ENCODE measurements at regions not wholly inside any gene's neighbourhood (a gene's known extent, or its start where the extent isn't known, plus 50 kb on each side); places are given as distances from the start of the nearest gene placed in this dataset.

- intact Hi-C loops (cut with DNase I): no loop called here
- DNase-seq (no peak), FAIRE-seq (no peak)
- no peak overlapping the region for H3K9ac ChIP-seq (ENCODE audit: low read length in 3 of 3)
- H3K27me3 ChIP-seq (ENCODE audit: control insufficient read depth, insufficient read depth, low read length): no peaks in the 10 kb centered on the region
- no peaks in the 10 kb centered on the region for H3K36me3 ChIP-seq (ENCODE audit: control insufficient read depth in 2 of 3, insufficient read depth in 3 of 3, low read length in 3 of 3)
- H3K27ac ChIP-seq (ENCODE audit: low read depth in 2 of 2, low read length in 2 of 2): no peak overlapping the region
- no peaks in the 10 kb centered on the region for H3K9me3 ChIP-seq (ENCODE audit: control insufficient read depth in 2 of 3, insufficient read depth in 1 of 3, low read length in 3 of 3)
- H3K4me1 ChIP-seq (ENCODE audit: control insufficient read depth in 2 of 3, insufficient read depth in 2 of 3, low read depth in 1 of 3, low read length in 3 of 3): peaks cover 0 to 11% (median 3%) of the 10 kb centered on the region in 3 donors
- TF ChIP-seq, protein P1, sequence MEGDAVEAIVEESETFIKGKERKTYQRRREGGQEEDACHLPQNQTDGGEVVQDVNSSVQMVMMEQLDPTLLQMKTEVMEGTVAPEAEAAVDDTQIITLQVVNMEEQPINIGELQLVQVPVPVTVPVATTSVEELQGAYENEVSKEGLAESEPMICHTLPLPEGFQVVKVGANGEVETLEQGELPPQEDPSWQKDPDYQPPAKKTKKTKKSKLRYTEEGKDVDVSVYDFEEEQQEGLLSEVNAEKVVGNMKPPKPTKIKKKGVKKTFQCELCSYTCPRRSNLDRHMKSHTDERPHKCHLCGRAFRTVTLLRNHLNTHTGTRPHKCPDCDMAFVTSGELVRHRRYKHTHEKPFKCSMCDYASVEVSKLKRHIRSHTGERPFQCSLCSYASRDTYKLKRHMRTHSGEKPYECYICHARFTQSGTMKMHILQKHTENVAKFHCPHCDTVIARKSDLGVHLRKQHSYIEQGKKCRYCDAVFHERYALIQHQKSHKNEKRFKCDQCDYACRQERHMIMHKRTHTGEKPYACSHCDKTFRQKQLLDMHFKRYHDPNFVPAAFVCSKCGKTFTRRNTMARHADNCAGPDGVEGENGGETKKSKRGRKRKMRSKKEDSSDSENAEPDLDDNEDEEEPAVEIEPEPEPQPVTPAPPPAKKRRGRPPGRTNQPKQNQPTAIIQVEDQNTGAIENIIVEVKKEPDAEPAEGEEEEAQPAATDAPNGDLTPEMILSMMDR (IDR thresholded peaks at IDR 0.05; ENCODE audit: borderline replicate concordance, extremely low read depth, insufficient read depth): no peak
- H3K4me3 ChIP-seq (ENCODE audit: low read length in 3 of 3): no peak overlapping the region
Measured at GRCh38 chr13:40503011-40503410, 163.4 kb downstream of the FOXO1 start.

GRCh38 chr13:40503966-40504591, 162.4 kb downstream of the FOXO1 start:
- FAIRE-seq (no peak), DNase-seq (peak in 1 of 5 donors; percentile 22)
- Histone ChIP-seq H3K9ac (ENCODE audit: low read length in 3 of 3) (no peak overlapping the region), H3K4me1 (ENCODE audit: control insufficient read depth in 2 of 3, insufficient read depth in 2 of 3, low read depth in 1 of 3, low read length in 3 of 3) (peaks cover 0 to 11% (median 3%) of the 10 kb centered on the region in 3 donors), H3K4me3 (ENCODE audit: low read length in 3 of 3) (no peak overlapping the region), H3K27me3 (ENCODE audit: control insufficient read depth, insufficient read depth, low read length) (no peaks in the 10 kb centered on the region), H3K9me3 (ENCODE audit: control insufficient read depth in 2 of 3, insufficient read depth in 1 of 3, low read length in 3 of 3) (no peaks in the 10 kb centered on the region), H3K36me3 (ENCODE audit: control insufficient read depth in 2 of 3, insufficient read depth in 3 of 3, low read length in 3 of 3) (no peaks in the 10 kb centered on the region), H3K27ac (ENCODE audit: low read depth in 2 of 2, low read length in 2 of 2) (peak overlapping the region in 1 of 2 donors; percentile 45)
- TF ChIP-seq, protein P1 (IDR thresholded peaks at IDR 0.05; ENCODE audit: borderline replicate concordance, extremely low read depth, insufficient read depth): no peak
- intact Hi-C loops (cut with DNase I): no loop called here

DNA sequence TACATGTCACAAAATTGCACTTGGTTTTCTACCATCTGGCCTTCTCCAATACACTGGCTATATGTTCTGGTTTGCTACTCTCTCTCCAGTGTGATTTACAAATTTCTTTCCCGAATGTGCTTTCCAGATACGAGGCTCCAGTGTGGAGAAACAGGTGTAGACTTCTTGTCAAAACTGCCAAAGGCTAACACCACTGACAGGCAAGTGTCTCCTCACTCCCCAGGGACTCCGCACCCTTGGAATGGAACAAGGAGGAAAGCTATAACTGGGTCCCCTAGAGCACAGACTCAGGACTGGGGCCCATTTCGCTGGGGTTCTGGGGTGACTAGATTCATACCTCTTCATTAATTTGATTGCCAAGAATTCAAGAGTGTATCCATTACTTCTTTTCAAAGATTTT, 161.8 kb downstream of the FOXO1 start:
- H3K27me3 ChIP-seq (ENCODE audit: control insufficient read depth, insufficient read depth, low read length): no peaks in the 10 kb centered on the region
- intact Hi-C loops (cut with DNase I): no loop called here
- no peak overlapping the region for H3K4me3 ChIP-seq (ENCODE audit: low read length in 3 of 3)
- H3K36me3 ChIP-seq (ENCODE audit: control insufficient read depth in 2 of 3, insufficient read depth in 3 of 3, low read length in 3 of 3): no peaks in the 10 kb centered on the region
- FAIRE-seq: no peak
- peaks cover 0 to 11% (median 3%) of the 10 kb centered on the region in 3 donors for H3K4me1 ChIP-seq (ENCODE audit: control insufficient read depth in 2 of 3, insufficient read depth in 2 of 3, low read depth in 1 of 3, low read length in 3 of 3)
- H3K9ac ChIP-seq (ENCODE audit: low read length in 3 of 3): no peak overlapping the region
- no peak for DNase-seq
- TF ChIP-seq, protein P1 (IDR thresholded peaks at IDR 0.05; ENCODE audit: borderline replicate concordance, extremely low read depth, insufficient read depth): no peak
- H3K9me3 ChIP-seq (ENCODE audit: control insufficient read depth in 2 of 3, insufficient read depth in 1 of 3, low read length in 3 of 3): no peaks in the 10 kb centered on the region
- peak overlapping the region in 1 of 2 donors; percentile 45 for H3K27ac ChIP-seq (ENCODE audit: low read depth in 2 of 2, low read length in 2 of 2)

DNA sequence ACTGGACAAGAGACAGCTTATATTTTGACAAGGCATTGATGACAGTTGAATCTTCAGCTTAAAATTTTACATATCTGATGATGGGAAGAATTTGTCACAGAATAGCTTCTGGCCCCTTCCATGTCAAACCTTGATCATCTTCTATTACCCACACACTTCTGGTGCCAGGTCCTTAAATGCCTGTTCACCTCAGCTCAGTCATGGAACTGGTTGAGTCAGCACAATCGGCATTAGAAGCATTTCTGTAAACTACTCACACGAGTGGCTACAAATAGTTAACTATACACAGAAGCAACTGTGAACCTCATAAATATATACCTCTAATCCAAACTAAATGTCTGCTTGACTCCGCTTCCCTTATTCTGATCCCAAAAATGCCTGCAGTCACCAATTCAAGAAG, 161.2 kb downstream of the FOXO1 start:
- FAIRE-seq (no peak), DNase-seq (no peak)
- H3K4me3 ChIP-seq (ENCODE audit: low read length in 3 of 3): no peak overlapping the region
- no peak overlapping the region for H3K9ac ChIP-seq (ENCODE audit: low read length in 3 of 3)
- intact Hi-C loops (cut with DNase I): no loop called here
- peaks cover 0 to 11% (median 3%) of the 10 kb centered on the region in 3 donors for H3K4me1 ChIP-seq (ENCODE audit: control insufficient read depth in 2 of 3, insufficient read depth in 2 of 3, low read depth in 1 of 3, low read length in 3 of 3)
- TF ChIP-seq, protein P1 (IDR thresholded peaks at IDR 0.05; ENCODE audit: borderline replicate concordance, extremely low read depth, insufficient read depth): no peak
- H3K27me3 ChIP-seq (ENCODE audit: control insufficient read depth, insufficient read depth, low read length): no peaks in the 10 kb centered on the region
- H3K27ac ChIP-seq (ENCODE audit: low read depth in 2 of 2, low read length in 2 of 2): no peak overlapping the region
- H3K36me3 ChIP-seq (ENCODE audit: control insufficient read depth in 2 of 3, insufficient read depth in 3 of 3, low read length in 3 of 3): no peaks in the 10 kb centered on the region
- H3K9me3 ChIP-seq (ENCODE audit: control insufficient read depth in 2 of 3, insufficient read depth in 1 of 3, low read length in 3 of 3): no peaks in the 10 kb centered on the region
